Stomach smooth muscle (tissue), 2 donors: ENCODE measurements at regions not wholly inside any gene's neighbourhood (a gene's known extent, or its start where the extent isn't known, plus 50 kb on each side); places are given as distances from the start of the nearest gene placed in this dataset.

Source experiments
- H3K27ac ChIP-seq: one replicate; pipeline ENCODE4 v1.7.0; 2013; ENCODE audit warnings: mild to moderate bottlenecking, low read length, inconsistent platforms
- H3K27me3 ChIP-seq, 2 donors: one replicate each; pipeline ENCODE4 v1.7.0; 2013; ENCODE audit warnings: low read length in 2 of 2; ENCODE audit not compliant: insufficient read depth in 2 of 2, control insufficient read depth in 1 of 2
- H3K36me3 ChIP-seq, 2 donors: one replicate each; pipeline ENCODE4 v1.7.0; 2013; ENCODE audit warnings: low read length in 2 of 2; ENCODE audit not compliant: control insufficient read depth in 2 of 2, insufficient read depth in 2 of 2
- H3K4me1 ChIP-seq: one replicate; pipeline ENCODE4 v1.7.0; 2013; ENCODE audit warnings: low read length; ENCODE audit not compliant: control insufficient read depth, insufficient read depth
- H3K4me3 ChIP-seq, 2 donors: one replicate each; pipeline ENCODE4 v1.7.0; 2013; ENCODE audit warnings: low read length in 2 of 2
- H3K9ac ChIP-seq, 2 donors: one replicate each; pipeline ENCODE4 v1.7.0; 2013; ENCODE audit warnings: low read length in 2 of 2, mild to moderate bottlenecking in 1 of 2
- H3K9me3 ChIP-seq, 2 donors: one replicate each; pipeline ENCODE4 v1.7.0; 2013; ENCODE audit warnings: low read length in 2 of 2; ENCODE audit not compliant: control insufficient read depth in 2 of 2
- donor health status: healthy.
- donor health status: Pancreatic carcinoma.

DNA sequence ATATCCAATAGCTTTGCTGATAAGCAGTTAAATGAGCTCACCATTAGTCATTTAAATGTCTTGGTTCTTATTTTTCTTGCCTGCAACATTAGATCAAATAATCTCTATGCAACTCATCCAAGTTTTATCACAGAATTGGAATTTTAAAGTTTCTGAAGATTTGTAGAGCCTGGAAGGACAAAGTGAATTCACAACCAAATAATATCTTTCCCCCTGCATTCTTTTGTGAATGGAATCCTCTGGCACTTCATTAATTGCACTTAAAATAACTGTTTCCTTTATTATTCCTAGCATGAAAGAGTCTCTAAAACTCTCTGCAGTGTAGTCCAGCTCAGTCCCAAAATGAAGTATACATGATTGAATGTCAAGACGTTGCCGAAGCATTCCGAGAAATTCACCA is 345.6 kb upstream of the TGFBR2 start:
- Histone ChIP-seq H3K9me3 (no peaks in the 10 kb centered on the region), H3K4me1 (no peaks in the 10 kb centered on the region), H3K9ac (no peak overlapping the region), H3K36me3 (no peaks in the 10 kb centered on the region), H3K4me3 (no peak overlapping the region), H3K27me3 (no peaks in the 10 kb centered on the region), H3K27ac (no peak overlapping the region)

DNA sequence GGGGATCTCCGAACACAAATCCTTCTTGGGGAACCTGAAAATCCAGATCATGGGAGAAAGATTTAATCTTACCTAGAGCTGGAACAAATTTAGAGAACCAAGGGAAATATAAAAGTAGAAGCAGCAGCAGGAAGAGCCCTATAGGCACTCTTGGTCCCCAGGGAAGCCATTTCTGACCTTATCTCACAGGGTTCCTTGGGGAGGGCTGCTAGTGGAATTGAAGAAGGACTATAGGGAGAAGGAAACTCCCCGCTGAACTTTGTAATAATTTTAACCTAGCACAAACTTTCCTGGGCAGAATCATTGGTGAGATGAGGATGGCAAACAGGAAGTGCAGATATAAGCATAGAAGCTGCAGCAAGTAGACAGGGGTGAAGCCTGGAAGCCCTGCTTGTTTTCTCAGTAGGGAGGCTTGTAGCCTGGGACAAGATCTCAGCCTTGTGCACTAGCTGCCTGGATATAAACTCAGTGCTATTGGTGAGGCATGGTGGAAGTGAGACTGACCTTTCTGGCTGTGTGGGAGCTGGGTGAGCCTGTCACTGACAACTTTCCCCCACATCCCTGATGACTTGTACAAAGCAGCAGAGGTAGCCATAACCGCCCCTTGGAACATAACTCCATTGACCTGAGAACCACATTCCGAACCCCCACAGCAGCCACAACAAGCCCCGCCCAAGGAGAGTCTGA is 343.0 kb upstream of the TGFBR2 start:
- Histone ChIP-seq H3K36me3 (no peaks in the 10 kb centered on the region), H3K9me3 (no peaks in the 10 kb centered on the region), H3K4me1 (peaks cover 7% of the 10 kb centered on the region), H3K27ac (no peak overlapping the region), H3K9ac (no peak overlapping the region), H3K4me3 (no peak overlapping the region), H3K27me3 (no peaks in the 10 kb centered on the region)

DNA sequence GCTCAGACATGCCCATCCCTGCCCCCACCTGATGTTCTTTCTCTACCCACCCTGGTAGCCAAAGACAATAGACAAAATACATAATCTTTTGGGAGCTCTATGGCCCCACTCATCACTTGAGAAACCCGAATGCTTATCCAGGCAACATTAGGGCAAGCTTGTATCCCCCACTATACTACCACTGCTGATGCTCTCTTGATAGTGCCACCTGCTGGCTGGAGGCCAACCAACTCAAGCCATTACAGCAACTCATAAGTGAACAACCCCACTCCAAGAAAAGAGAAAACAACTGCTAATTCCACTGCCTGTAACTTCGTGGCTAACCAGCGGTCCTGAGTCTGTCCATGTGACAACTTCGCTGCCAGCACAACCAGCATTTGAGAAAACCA is 342.5 kb upstream of the TGFBR2 start:
- no peaks in the 10 kb centered on the region for H3K36me3 ChIP-seq
- H3K4me3 ChIP-seq = no peak overlapping the region
- H3K27ac ChIP-seq = no peak overlapping the region
- no peaks in the 10 kb centered on the region for H3K9me3 ChIP-seq
- peaks cover 7% of the 10 kb centered on the region for H3K4me1 ChIP-seq
- no peaks in the 10 kb centered on the region for H3K27me3 ChIP-seq
- no peak overlapping the region for H3K9ac ChIP-seq

DNA sequence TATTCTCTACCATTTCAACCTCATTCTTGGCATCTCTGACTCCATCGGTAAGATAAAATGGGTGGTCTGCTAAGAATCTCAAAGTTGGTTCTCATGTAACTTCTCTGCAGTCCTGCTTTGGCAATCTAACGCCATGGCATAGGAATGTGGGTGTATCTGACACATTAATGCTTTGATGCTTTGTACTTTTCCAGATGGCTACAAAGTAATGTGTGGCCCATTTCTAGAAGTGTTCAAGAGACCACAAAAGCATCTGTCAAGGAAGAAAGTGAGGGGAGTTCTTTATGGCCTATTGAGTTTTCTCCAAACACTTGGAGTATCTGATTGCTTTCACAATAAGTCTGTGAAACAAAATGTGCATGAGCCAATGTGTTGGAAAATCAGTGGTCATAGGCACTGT is 339.9 kb upstream of the TGFBR2 start:
- H3K4me1 ChIP-seq = peaks cover 7% of the 10 kb centered on the region
- H3K36me3 ChIP-seq = no peaks in the 10 kb centered on the region
- no peak overlapping the region for H3K4me3 ChIP-seq
- no peaks in the 10 kb centered on the region for H3K27me3 ChIP-seq
- no peaks in the 10 kb centered on the region for H3K9me3 ChIP-seq
- peak overlapping the region; percentile 31 for H3K27ac ChIP-seq
- no peak overlapping the region for H3K9ac ChIP-seq

DNA sequence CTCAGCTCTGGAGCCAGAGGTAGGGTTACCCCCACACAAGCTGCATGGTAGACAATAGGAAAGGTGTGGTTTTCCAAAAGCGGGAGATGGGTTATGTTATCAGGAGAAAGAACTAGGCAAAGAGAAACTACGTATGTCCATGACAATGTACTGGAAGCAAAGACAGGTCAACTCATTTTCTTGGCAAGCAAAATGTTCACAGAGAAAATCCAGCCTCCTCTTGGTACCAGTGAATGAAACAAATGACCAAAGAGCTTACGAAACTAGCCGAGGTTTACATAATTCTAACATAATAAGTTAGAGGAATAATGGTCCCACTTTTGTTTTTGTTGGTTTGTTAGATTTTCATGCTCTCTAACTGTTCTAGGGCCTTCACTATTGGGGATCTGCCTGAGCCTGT is 338.1 kb upstream of the TGFBR2 start:
- no peak overlapping the region for H3K9ac ChIP-seq
- peak overlapping the region; percentile 25 for H3K27ac ChIP-seq
- no peaks in the 10 kb centered on the region for H3K27me3 ChIP-seq

DNA sequence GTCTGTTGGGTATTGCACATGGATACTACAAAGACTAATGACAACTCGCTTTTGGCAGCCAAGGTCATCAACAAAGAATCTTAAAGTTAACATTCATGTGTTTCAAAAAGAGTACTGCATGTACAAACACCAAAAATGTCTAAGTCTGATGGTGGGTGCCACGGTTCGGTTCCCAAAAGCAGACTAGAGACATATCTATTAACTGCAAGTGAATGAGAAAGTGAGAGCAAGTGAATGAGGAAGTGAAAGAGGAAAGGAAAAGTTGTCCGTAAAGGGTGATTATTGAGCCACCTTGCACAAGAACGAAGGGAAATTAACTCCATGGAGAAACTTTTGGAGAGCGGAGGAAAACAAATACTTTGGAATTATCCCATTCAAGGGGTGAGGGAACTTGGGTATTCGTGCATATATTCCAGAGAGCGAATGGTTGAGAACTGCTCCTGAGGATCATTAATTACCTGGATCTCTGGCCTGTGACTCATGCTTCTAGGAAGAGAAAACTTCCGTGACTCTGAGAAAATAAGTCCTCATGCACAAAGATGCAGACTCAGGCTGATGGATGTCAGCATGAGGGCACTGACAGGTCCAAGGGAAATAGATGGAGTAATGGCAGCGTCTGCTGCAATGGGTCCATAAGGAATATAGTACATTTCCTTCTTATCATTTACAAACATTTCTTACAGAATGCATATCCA is 336.5 kb upstream of the TGFBR2 start:
- no peak overlapping the region for H3K27ac ChIP-seq
- H3K4me3 ChIP-seq = no peak overlapping the region
- H3K4me1 ChIP-seq = peaks cover 7% of the 10 kb centered on the region
- H3K9me3 ChIP-seq = no peaks in the 10 kb centered on the region
- no peaks in the 10 kb centered on the region for H3K36me3 ChIP-seq
- no peak overlapping the region for H3K9ac ChIP-seq
- H3K27me3 ChIP-seq = no peaks in the 10 kb centered on the region

More for the DNA sequence above, 338.1 kb upstream of the TGFBR2 start:
- H3K4me1 ChIP-seq = peaks cover 7% of the 10 kb centered on the region
- H3K4me3 ChIP-seq = no peak overlapping the region
- no peaks in the 10 kb centered on the region for H3K36me3 ChIP-seq
- no peaks in the 10 kb centered on the region for H3K9me3 ChIP-seq

DNA sequence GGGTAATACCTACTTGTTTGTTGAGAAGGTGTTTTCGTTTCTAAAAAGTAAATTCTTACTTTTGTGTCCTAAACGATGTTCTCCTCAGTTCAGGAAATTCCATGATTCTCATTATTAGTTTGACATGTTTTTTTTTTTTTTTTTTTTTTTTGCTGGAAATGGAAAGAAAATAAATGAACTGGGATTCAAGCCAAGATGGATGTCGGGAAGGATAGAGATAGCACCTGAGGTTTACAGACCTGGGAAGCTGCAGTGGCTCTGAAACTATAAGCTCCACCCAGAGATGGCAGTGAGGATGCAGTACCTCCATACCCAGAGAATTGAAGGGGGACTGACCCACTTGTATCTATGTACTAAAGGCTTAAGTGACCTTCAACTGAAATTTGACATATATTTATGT is 334.6 kb upstream of the TGFBR2 start:
- Histone ChIP-seq H3K4me3 (no peak overlapping the region), H3K27me3 (no peaks in the 10 kb centered on the region), H3K4me1 (peaks cover 7% of the 10 kb centered on the region), H3K9me3 (no peaks in the 10 kb centered on the region), H3K36me3 (no peaks in the 10 kb centered on the region), H3K27ac (no peak overlapping the region), H3K9ac (no peak overlapping the region)

DNA sequence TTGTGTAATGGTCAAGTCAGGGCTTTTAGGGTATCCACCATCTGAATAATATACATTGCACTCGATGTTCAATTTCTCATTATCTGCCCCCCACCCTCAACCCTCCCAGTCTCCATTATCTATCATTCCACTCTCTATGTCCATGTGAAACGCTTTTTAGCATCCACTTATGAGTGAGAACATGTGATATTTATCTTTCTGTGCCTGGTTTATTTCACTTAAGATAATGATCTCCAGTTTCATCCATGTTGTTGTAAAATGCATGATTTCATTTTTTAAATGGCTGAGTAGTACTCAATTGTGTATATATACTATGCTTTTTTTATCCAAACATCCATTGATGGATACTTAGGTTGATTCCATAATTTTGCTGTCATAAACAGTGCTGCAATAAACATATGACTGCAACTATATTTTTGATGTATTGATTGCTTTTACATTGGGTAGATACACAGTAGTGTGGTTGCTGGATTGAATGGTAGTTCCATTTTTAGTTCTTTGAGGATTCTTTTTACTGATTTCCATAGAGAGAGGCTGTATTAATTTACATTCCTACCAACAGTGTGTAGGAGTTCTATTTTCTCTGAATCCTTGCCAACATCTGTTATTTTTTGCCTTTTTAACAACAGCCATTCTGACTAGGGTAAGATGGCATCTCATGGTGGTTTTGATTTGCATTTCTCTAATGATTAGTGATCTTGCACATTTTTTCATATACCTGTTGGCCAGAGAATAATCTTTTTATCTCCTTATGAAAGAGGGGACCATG is 332.9 kb upstream of the TGFBR2 start:
- Histone ChIP-seq H3K27ac (no peak overlapping the region), H3K9me3 (no peaks in the 10 kb centered on the region), H3K4me1 (no peaks in the 10 kb centered on the region), H3K9ac (no peak overlapping the region), H3K27me3 (no peaks in the 10 kb centered on the region), H3K36me3 (no peaks in the 10 kb centered on the region), H3K4me3 (no peak overlapping the region)

DNA sequence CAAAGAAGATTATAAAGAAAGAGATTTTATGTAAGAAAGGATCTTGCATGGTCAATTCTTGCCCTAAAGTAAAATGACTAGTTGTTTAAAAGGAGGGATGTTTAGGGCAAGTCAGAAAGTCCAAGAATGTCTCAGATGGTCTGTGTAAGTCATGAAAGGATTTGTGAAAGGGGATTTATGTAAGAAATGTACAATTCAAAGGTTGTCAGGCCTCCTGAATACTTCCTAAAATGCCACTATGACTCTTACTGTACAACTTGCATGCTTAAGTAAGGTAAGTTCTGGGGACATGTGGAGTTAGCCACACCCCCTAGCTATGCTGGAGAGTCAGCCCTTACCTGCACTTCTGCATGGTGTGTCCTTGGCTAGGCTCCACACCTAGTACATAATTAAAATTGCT is 328.9 kb upstream of the TGFBR2 start:
- no peak overlapping the region for H3K9ac ChIP-seq
- H3K27ac ChIP-seq = no peak overlapping the region
- no peaks in the 10 kb centered on the region for H3K4me1 ChIP-seq
- H3K27me3 ChIP-seq = no peaks in the 10 kb centered on the region
- H3K9me3 ChIP-seq = no peaks in the 10 kb centered on the region
- no peak overlapping the region for H3K4me3 ChIP-seq
- no peaks in the 10 kb centered on the region for H3K36me3 ChIP-seq

DNA sequence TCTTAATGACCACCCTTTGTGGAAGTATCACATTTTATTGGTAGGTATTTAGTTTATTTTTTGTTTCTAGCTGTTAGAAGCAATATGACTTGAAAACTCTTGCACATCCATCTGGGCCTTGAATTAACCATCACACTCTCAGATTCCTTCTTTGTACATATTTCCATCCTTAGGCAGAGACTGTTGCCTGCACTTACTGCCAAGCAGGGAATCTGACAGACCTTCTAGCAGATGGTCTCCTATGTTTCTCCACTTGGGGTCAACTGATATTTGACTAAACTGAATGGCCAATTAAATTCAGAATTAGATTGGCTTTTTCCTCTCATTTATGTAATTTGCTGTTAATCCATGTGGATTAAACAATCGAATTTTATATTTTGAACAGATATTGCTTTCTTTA is 324.9 kb upstream of the TGFBR2 start:
- H3K27me3 ChIP-seq = no peaks in the 10 kb centered on the region
- no peak overlapping the region for H3K9ac ChIP-seq
- H3K4me1 ChIP-seq = peaks cover 7% of the 10 kb centered on the region
- no peaks in the 10 kb centered on the region for H3K9me3 ChIP-seq
- no peak overlapping the region for H3K4me3 ChIP-seq
- no peaks in the 10 kb centered on the region for H3K36me3 ChIP-seq
- no peak overlapping the region for H3K27ac ChIP-seq
